Fibroblast of lung (primary cell): ENCODE measurements at regions not wholly inside any gene's neighbourhood (a gene's known extent, or its start where the extent isn't known, plus 50 kb on each side); places are given as distances from the start of the nearest gene placed in this dataset.

Experiments used
- EZH2 ChIP-seq: IDR thresholded peaks from 2 replicates; pipeline ENCODE4 v1.5.1; 2012; ENCODE audit warnings: low read length, control low read depth, mild to moderate bottlenecking; ENCODE audit errors: missing control alignments
- TF ChIP-seq, protein P1 (sequence below), 2 donors: IDR thresholded peaks in 1 of 2; conservative IDR thresholded peaks in 1 of 2; 1 replicate in 1 of 2; 2 replicates in 1 of 2; pipeline ENCODE4 v1.5.1; 2011 to 2012; ENCODE audit warnings: low read length in 2 of 2, control low read depth in 1 of 2, inconsistent platforms in 1 of 2, low read depth in 1 of 2, mild to moderate bottlenecking in 1 of 2

DNA sequence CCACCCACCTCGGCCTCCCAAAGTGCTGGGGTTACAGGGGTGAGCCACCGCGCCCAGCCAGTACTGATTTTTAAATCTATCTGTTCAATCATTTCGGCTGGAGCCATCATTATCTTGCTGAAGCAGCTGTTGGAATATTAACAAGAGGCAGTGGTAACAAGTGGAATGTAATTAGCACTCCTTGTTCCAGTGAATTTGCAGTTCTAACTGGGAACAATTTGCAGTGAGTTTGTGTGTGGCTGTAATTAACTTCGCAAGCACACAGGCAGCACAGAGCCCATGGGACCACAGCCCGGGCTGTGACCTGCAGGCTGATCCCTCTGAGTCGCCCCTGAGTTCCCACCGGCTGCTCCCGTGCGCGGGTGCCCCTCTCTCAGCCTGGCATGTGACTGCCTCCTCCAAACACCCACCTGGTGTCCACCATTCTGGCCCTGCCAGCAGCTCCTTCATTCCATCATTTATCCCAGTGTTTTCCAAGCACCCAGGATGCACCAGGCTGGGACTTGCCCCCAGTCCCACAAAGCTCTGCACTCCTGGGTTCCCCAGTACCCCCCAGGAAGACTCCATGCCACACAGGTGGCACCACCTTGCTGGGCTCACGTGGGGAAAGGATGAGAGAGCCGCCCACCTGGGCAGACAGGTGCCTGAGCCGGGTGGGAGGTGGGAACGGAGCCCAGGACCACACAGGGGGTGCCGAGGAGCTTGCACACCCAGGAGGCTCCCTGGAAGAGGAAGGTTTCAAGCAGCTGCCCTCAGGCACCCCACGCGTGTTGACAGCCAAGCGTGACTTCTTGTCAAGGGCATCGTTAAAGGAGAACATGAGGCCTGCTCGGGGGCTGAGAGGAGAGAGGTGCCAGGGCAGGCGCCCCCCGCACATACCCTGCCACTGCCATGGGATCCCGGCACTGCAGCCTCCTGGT is 75.2 kb downstream of the YTHDF1 start:
- TF ChIP-seq, protein P1, sequence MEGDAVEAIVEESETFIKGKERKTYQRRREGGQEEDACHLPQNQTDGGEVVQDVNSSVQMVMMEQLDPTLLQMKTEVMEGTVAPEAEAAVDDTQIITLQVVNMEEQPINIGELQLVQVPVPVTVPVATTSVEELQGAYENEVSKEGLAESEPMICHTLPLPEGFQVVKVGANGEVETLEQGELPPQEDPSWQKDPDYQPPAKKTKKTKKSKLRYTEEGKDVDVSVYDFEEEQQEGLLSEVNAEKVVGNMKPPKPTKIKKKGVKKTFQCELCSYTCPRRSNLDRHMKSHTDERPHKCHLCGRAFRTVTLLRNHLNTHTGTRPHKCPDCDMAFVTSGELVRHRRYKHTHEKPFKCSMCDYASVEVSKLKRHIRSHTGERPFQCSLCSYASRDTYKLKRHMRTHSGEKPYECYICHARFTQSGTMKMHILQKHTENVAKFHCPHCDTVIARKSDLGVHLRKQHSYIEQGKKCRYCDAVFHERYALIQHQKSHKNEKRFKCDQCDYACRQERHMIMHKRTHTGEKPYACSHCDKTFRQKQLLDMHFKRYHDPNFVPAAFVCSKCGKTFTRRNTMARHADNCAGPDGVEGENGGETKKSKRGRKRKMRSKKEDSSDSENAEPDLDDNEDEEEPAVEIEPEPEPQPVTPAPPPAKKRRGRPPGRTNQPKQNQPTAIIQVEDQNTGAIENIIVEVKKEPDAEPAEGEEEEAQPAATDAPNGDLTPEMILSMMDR (conservative IDR thresholded peaks at IDR 0.05 in 1 of 2, IDR thresholded peaks at IDR 0.05 in 1 of 2; ENCODE audit: low read depth in 1 of 2, low read length in 2 of 2): no peak
- no peak for TF ChIP-seq EZH2
